Kidney (tissue), 13 donors: ENCODE measurements at regions not wholly inside any gene's neighbourhood (a gene's known extent, or its start where the extent isn't known, plus 50 kb on each side); places are given as distances from the start of the nearest gene placed in this dataset.

Experiments used
- DNase-seq, 5 donors: peaks; one replicate each; pipeline ENCODE4 v3.0.0-alpha.2; 2013 to 2020
- FAIRE-seq: peaks from 2 replicates; lab custom pipeline; 2012; peaks lifted over from hg19 to GRCh38; lab: Jason Lieb, UNC
- H3K27ac ChIP-seq, 2 donors: one replicate each; pipeline ENCODE4 v1.7.0; 2013; ENCODE audit warnings: low read depth in 2 of 2, low read length in 2 of 2, inconsistent platforms in 1 of 2
- H3K27me3 ChIP-seq: one replicate; pipeline ENCODE4 v1.7.1; 2013; ENCODE audit warnings: low read length, inconsistent platforms; ENCODE audit not compliant: control insufficient read depth, insufficient read depth
- H3K36me3 ChIP-seq, 3 donors: one replicate each; pipeline versions ENCODE4 v1.7.0 to v1.7.1; 2013; ENCODE audit warnings: low read length in 3 of 3, control low read depth in 1 of 3, inconsistent platforms in 1 of 3; ENCODE audit not compliant: insufficient read depth in 3 of 3, control insufficient read depth in 2 of 3
- H3K4me1 ChIP-seq, 3 donors: one replicate each; pipeline versions ENCODE4 v1.7.0 to v1.7.1; 2013; ENCODE audit warnings: low read length in 3 of 3, inconsistent platforms in 1 of 3, low read depth in 1 of 3; ENCODE audit not compliant: control insufficient read depth in 2 of 3, insufficient read depth in 2 of 3
- H3K4me3 ChIP-seq, 3 donors: one replicate each; pipeline versions ENCODE4 v1.7.0 to v1.8.1; 2013; ENCODE audit warnings: low read length in 3 of 3, control low read depth in 1 of 3, inconsistent platforms in 1 of 3
- H3K9ac ChIP-seq, 3 donors: one replicate each; pipeline versions ENCODE4 v1.7.0 to v1.7.1; 2013; ENCODE audit warnings: low read length in 3 of 3, control low read depth in 1 of 3, inconsistent platforms in 1 of 3
- H3K9me3 ChIP-seq, 3 donors: one replicate each; pipeline versions ENCODE4 v1.7.0 to v1.7.1; 2013; ENCODE audit warnings: low read length in 3 of 3, control low read depth in 1 of 3, inconsistent platforms in 1 of 3; ENCODE audit not compliant: control insufficient read depth in 2 of 3, insufficient read depth in 1 of 3
- intact Hi-C: fragments of 100-400 bp; cut with DNase I; formaldehyde crosslinking; loops from one replicate; pipeline ENCODE4 v1.11.1; 2022
- TF ChIP-seq, protein P1 (sequence below): IDR thresholded peaks from 3 replicates; pipeline ENCODE4 v1.5.1; 2012; ENCODE audit warnings: mild to moderate bottlenecking, moderate library complexity, borderline replicate concordance; ENCODE audit not compliant: insufficient read depth; ENCODE audit errors: extremely low read depth
- donor health status: control.
- donor health status: control.
- donor health status: control.
- donor health status: control.
- donor health status: control.
- donor health status: DM: yes; HTN: yes; CAD: no.
- donor health status: Normal renal cell carcinoma (clear cell type).

DNA sequence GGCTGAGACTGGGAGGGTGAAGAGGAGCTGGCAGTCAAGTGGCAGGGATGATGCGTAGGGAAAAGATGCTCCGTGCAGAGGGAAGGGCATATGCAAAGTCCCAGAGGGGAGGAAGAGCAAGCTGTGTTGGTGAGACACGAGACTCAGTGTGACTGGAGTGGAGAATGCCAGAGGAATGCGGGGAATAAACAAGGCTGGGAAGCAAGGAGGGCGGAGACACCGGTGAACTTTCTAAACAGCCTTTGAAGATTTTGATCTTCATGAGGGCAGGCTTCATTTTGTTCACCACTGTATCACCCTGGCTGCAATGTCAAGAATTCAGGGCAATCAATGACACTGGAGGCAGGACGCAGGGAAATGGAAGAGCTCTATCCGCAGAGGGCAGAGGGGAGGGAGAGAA, 535.8 kb downstream of the FUT8 start:
- intact Hi-C loops: no loop called here
- FAIRE-seq: no peak

DNA sequence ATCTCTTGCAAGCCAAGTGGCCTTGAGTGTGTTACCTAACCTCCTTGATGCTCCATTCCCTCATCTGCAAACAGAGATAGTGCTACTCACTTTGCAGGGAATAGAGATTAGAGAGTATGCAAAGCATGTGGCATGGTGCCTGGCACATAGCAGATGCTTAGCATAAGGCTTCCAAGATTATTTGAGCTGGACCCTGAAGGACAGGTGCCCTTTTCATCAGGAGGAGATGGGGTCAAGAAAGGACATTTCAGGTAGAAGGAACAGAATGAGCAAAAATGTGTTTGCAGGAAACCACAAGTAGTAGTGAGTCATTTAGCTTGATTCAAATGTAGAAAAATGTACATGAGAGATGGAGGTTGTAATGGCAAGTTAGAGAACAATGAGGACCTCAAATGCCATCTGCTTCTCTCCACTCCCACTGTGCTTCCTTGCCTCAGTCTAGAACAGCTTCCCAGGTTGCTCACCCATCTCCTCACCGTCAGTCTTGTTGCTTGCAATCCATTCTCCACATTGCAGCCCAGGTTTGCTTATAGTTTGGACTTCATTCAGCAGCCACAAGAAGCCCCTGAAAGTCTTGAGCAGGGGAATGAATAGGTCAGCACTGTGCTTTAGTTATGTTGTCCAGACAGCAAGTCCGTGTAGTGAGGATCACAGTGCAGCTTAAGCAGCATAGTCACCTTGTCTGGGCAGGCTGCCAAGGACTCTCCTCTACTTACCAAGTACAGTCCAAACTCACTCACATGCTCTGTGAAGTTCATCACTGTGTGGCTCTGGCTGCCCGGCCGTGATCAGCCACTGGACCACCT, 536.3 kb upstream of the CCDC196 start:
- H3K4me3 ChIP-seq: no peak overlapping the region
- H3K27me3 ChIP-seq: no peaks in the 10 kb centered on the region
- H3K4me1 ChIP-seq: no peaks in the 10 kb centered on the region
- peak in 2 of 5 donors; percentile 18 to 83 for DNase-seq
- H3K27ac ChIP-seq: no peak overlapping the region
- intact Hi-C loops: no loop called here
- FAIRE-seq: no peak
- no peak overlapping the region for H3K9ac ChIP-seq
- no peaks in the 10 kb centered on the region for H3K36me3 ChIP-seq
- TF ChIP-seq, protein P1, sequence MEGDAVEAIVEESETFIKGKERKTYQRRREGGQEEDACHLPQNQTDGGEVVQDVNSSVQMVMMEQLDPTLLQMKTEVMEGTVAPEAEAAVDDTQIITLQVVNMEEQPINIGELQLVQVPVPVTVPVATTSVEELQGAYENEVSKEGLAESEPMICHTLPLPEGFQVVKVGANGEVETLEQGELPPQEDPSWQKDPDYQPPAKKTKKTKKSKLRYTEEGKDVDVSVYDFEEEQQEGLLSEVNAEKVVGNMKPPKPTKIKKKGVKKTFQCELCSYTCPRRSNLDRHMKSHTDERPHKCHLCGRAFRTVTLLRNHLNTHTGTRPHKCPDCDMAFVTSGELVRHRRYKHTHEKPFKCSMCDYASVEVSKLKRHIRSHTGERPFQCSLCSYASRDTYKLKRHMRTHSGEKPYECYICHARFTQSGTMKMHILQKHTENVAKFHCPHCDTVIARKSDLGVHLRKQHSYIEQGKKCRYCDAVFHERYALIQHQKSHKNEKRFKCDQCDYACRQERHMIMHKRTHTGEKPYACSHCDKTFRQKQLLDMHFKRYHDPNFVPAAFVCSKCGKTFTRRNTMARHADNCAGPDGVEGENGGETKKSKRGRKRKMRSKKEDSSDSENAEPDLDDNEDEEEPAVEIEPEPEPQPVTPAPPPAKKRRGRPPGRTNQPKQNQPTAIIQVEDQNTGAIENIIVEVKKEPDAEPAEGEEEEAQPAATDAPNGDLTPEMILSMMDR: no peak
- H3K9me3 ChIP-seq: no peaks in the 10 kb centered on the region

More for the DNA sequence above, 535.8 kb downstream of the FUT8 start:
- Histone ChIP-seq H3K27ac (no peak overlapping the region), H3K27me3 (no peaks in the 10 kb centered on the region), H3K4me3 (no peak overlapping the region), H3K9ac (no peak overlapping the region), H3K4me1 (no peaks in the 10 kb centered on the region), H3K36me3 (no peaks in the 10 kb centered on the region), H3K9me3 (no peaks in the 10 kb centered on the region)
- TF ChIP-seq, protein P1: no peak
- DNase-seq: no peak

DNA sequence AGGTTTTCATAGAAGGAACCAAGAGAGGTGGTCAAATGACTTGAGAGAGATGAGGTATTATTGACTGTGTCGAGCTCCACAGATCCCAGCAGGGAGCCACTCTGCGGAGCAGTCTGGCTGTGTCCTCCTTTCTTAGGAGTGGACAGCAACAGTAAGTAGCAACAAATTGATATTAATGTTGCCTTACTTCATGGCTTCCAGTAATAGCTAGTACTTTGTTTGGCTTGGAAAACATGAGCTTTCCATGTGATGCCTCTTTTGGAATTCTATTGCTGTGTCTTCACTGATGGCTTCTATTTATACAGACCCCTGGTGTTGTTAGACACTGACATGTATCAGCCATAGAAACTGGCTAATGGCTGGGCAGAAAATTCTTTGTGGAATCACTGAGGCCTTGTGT, 531.2 kb upstream of the CCDC196 start:
- FAIRE-seq (no peak), DNase-seq (no peak)
- Histone ChIP-seq H3K9ac (no peak overlapping the region), H3K9me3 (no peaks in the 10 kb centered on the region), H3K4me3 (no peak overlapping the region), H3K27ac (no peak overlapping the region), H3K4me1 (no peaks in the 10 kb centered on the region), H3K36me3 (no peaks in the 10 kb centered on the region), H3K27me3 (no peaks in the 10 kb centered on the region)
- TF ChIP-seq, protein P1: no peak
- intact Hi-C loops: no loop called here
